ENCODE measurements at regions not wholly inside any gene's neighbourhood (a gene's known extent, or its start where the extent isn't known, plus 50 kb on each side); places are given as distances from the start of the nearest gene placed in this dataset.
"Not testable (repeated sequence)": the region's sequence is repeated elsewhere in the genome, so short reads cannot be mapped to it uniquely, and the experiment has no call there.

GRCh38 chr5:92544596-92544995 lies 1036.4 kb downstream of the NR2F1-AS1 start:
- no peak overlapping the region for H3K27ac ChIP-seq
- no peaks in the 10 kb centered on the region for H3K27me3 ChIP-seq (ENCODE audit: insufficient read depth in 3 of 3, low read length in 2 of 3)
- 40 to 59% (median 53%) methylated on average over 1 of the region's 1 CpG for WGBS, 3 donors
- TF ChIP-seq CTCF (IDR thresholded peaks at IDR 0.05) = no peak
- intact Hi-C loops (cut with DNase I) = no loop called here
- H3K36me3 ChIP-seq (ENCODE audit: insufficient read depth in 1 of 2, low read depth in 1 of 2) = no peaks in the 10 kb centered on the region
- ATAC-seq (no peak), DNase-seq (no peak)
- H3K4me3 ChIP-seq = no peak overlapping the region
- H3K9me3 ChIP-seq = peaks cover 7% of the 10 kb centered on the region
- no peaks in the 10 kb centered on the region for H3K4me1 ChIP-seq

- H3K36me3 ChIP-seq (ENCODE audit: insufficient read depth in 1 of 2, low read depth in 1 of 2) = no peaks in the 10 kb centered on the region
- ATAC-seq (no peak), DNase-seq (no peak)
- H3K27ac ChIP-seq = no peak overlapping the region
- TF ChIP-seq CTCF (IDR thresholded peaks at IDR 0.05) = no peak
- H3K4me3 ChIP-seq = no peak overlapping the region
- intact Hi-C loops (cut with DNase I) = no loop called here
- peaks cover 7% of the 10 kb centered on the region for H3K9me3 ChIP-seq
- WGBS, 3 donors = 30 to 49% (median 48%) methylated on average over 3 of the region's 3 CpGs
- H3K27me3 ChIP-seq (ENCODE audit: insufficient read depth in 3 of 3, low read length in 2 of 3) = no peaks in the 10 kb centered on the region
- no peaks in the 10 kb centered on the region for H3K4me1 ChIP-seq
Observed at GRCh38 chr5:92544036-92544435, 1037.0 kb downstream of the NR2F1-AS1 start.

GRCh38 chr5:92543201-92543600 lies 1037.8 kb downstream of the NR2F1-AS1 start:
- Histone ChIP-seq H3K9me3 (peaks cover 7% of the 10 kb centered on the region), H3K36me3 (ENCODE audit: insufficient read depth in 1 of 2, low read depth in 1 of 2) (no peaks in the 10 kb centered on the region), H3K27ac (no peak overlapping the region), H3K4me1 (no peaks in the 10 kb centered on the region), H3K27me3 (ENCODE audit: insufficient read depth in 3 of 3, low read length in 2 of 3) (no peaks in the 10 kb centered on the region), H3K4me3 (no peak overlapping the region)
- no peak for TF ChIP-seq CTCF (IDR thresholded peaks at IDR 0.05)
- ATAC-seq = no peak
- intact Hi-C loops (cut with DNase I) = no loop called here
- DNase-seq = no peak

- H3K9me3 ChIP-seq; H3K4me1 ChIP-seq; intact Hi-C loops (cut with DNase I); ATAC-seq; H3K27ac ChIP-seq; H3K27me3 ChIP-seq (ENCODE audit: insufficient read depth in 3 of 3, low read length in 2 of 3); H3K36me3 ChIP-seq (ENCODE audit: insufficient read depth in 1 of 2, low read depth in 1 of 2); H3K4me3 ChIP-seq; DNase-seq: not testable (repeated sequence)
- WGBS, 3 donors = 85 to 95% (median 93%) methylated on average over 1 of the region's 1 CpG
Observed at GRCh38 chr5:92542017-92542416, 1039.0 kb downstream of the NR2F1-AS1 start.

- Histone ChIP-seq H3K4me1 (no peaks in the 10 kb centered on the region), H3K27me3 (ENCODE audit: insufficient read depth in 3 of 3, low read length in 2 of 3) (no peaks in the 10 kb centered on the region), H3K4me3 (no peak overlapping the region), H3K36me3 (ENCODE audit: insufficient read depth in 1 of 2, low read depth in 1 of 2) (no peaks in the 10 kb centered on the region), H3K9me3 (no peaks in the 10 kb centered on the region), H3K27ac (no peak overlapping the region)
- DNase-seq (no peak), ATAC-seq (no peak)
- intact Hi-C loops (cut with DNase I) = no loop called here
- 81 to 89% (median 85%) methylated on average over 4 of the region's 4 CpGs for WGBS, 3 donors
- no peak for TF ChIP-seq CTCF (IDR thresholded peaks at IDR 0.05)
Observed at GRCh38 chr5:92527311-92528078, 1053.5 kb downstream of the NR2F1-AS1 start.
